ENCODE measurements at regions not wholly inside any gene's neighbourhood (a gene's known extent, or its start where the extent isn't known, plus 50 kb on each side); places are given as distances from the start of the nearest gene placed in this dataset.
"Not testable (repeated sequence)": the region's sequence is repeated elsewhere in the genome, so short reads cannot be mapped to it uniquely, and the experiment has no call there.

DNA sequence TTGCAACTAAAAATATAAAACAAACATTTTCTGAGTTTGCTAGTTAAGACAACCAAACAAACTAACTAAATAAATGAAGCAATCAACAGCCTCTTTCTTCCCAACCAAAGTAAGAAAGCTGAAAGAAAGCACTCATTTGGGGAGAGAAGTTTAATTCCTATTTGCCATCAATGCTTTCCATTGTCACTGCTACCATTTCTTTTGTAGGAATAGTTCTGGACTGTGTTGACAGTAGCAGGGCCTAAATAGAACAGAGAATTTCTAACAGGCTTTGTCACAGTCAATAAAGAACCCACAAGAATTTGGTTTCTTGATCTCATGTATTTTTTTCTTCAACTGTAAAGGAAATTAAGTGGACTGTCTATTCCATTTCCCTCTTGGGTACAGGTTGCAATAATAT is 1886.4 kb upstream of the TENM3 start:
- DNase-seq: no peak

DNA sequence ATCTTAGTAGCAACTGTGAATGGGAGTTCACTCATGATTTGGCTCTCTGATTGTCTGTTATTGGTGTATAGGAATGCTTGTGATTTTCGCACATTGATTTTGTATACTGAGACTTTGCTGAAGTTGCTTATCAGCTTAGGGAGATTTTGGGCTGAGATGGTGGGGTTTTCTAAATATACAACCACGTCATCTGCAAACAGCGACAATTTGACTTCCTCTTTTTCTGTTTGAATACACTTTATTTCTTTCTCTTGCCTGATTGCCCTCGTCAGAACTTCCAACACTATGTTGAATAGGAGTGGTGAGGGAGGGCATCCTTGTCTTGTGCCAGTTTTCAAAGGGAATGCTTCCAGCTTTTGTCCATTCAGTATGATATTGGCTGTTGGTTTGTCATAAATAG is 1883.1 kb upstream of the TENM3 start:
- DNase-seq: not testable (repeated sequence)

- no peak for DNase-seq
Measured at GRCh38 chr4:180363815-180364214, 1879.4 kb upstream of the TENM3 start.

DNA sequence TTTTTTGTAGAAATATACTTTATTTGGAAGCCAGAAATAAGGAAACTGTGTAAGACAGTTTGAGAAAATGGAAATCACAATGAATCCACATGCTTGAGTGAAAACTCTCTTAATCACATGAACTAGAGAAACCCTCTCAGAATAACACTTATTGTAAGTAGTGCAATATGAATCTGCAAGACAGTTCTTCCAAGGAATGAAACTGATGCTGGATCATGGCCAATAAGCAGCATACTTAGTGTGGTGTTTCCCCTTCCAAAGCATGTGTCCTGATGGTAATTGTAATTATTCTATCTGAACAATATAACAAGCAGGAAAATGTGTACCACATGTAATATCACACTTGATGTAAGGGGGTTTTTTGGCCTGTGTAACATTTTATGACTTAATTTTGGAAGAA is 1870.5 kb upstream of the TENM3 start:
- no peak for DNase-seq

DNA sequence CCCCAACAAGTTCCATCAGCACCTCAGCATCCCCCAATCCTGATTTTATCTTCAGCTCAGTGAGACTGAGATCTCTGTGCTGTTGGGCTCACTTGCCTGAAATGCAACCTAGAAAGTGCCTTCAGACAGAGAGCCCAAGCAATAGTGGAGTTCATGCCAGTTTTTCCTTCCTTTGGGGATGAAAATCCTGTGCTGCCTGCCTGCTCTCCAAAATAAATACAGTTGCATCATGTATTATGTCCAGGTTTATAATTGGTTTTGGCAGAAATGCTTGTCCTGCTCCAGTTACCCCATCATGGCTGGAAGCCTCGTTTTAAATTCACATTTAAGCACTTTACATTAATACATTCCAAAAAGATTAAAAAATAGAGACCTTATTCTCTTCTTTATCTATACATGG is 1865.5 kb upstream of the TENM3 start:
- DNase-seq: no peak

- no peak for DNase-seq
Measured at GRCh38 chr4:180380733-180381132, 1862.5 kb upstream of the TENM3 start.

- no peak for DNase-seq
Measured at GRCh38 chr4:180391613-180392012, 1851.6 kb upstream of the TENM3 start.

GRCh38 chr4:180394312-180394711 is 1848.9 kb upstream of the TENM3 start:
- DNase-seq: no peak

GRCh38 chr4:180394730-180395129 is 1848.5 kb upstream of the TENM3 start:
- DNase-seq: no peak

DNA sequence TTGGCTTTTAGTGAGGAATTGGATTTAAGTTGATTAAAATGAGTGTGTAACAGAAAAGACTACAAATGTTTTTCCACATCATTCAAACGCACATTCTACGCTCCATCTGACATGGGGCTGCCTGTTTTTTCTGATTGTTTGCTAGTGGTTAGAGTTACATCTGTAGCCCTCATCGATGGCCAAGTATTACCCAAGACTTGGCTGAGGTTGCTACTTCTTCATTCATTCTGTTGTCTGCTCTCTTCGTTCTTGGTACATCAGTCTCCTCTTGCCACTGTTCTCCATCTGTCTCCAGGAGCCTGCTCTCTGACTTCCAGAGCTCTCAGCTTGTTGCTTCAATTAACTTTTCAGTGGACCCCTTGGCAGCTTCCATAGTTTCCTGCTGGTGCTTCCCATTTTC is 1844.6 kb upstream of the TENM3 start:
- DNase-seq: no peak

GRCh38 chr4:180407275-180407885 is 1835.8 kb upstream of the TENM3 start:
- DNase-seq: no peak

GRCh38 chr4:180418819-180419531 is 1824.2 kb upstream of the TENM3 start:
- no peak for DNase-seq

DNA sequence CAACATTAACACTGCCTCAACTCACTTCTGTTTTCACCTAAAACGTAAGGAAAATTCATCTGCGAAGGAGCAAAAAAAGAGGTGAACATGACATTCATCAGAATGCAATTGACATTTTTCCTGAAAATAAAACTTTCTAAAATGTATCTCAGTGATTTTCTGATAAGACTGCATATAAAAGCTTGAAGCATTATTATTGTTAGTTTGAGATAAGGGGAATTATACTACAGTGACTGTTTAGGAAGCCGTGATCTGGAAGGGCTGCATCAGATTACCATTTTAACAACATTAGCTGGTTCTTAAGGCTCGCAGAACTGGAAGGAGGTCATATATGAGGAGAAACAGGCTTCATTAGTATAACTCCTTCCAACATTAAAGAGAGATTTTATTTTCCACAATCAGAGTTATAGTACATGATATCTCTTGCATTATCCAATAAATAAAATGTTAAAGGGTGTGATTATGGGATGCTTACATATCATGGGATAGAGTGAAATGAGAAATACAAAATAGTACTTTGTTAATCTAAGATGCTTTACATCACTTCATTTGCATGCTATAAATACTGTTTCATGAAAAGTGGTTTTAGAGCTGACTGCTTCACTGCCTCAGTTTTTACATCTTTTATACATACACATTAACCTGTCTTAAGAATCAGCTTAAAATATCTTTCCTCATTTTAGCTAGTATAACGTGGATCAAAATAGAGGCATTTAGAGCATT is 1820.1 kb upstream of the TENM3 start:
- DNase-seq: no peak

DNA sequence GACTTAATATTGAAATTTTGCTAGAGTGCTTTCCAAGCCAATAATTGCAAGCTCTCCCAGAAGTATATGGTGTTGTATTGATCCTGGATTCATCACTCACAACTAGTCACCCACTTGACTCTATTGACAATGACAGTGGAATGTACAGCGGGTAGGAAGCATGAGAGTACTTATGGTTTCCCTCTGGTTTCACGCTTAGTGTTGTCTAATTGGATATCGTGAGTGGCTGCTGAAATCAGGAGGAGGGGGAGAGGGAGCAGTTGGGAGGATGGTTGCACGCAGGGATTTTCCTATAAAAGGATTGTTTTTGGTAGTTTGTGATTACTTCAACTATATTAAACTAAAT is 1819.5 kb upstream of the TENM3 start:
- DNase-seq: no peak

- no peak for DNase-seq
Measured at GRCh38 chr4:180426938-180427337, 1816.3 kb upstream of the TENM3 start.

- DNase-seq: no peak
Measured at GRCh38 chr4:180430283-180430682, 1812.9 kb upstream of the TENM3 start.

DNA sequence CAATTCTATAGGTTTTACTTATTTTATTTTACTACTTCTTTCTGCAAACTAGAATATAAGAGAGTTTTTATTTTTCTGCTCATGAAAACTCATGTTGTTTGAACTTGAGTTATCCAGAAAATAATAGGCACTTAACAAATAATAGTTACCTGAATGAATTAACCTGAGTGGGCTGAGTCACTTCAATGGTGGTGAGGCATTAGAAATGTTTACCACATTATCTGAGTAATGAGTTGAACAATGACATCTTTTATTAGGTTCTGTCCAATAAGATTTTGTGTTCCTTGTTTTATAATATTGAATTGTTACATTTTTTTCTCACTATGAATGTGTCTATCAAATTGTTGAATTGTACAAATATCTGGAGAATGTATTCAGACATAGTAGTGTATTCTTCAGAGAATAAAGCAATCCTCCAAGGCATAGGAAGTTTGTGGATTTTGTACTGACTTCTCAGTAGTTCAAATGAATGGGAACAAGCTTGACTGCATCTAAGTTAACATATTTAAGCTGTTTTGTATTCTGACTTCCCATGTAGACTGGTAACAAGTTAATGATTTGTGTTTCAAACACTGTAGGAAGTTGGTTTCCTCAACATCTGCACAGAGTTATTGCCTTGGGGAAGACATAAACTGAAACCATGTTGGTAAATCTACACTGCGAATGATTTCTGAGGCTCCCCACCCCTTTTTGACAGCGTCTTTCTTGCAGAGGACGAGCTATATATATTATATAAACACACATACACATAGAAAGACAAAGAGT is 1808.9 kb upstream of the TENM3 start:
- no peak for DNase-seq

DNA sequence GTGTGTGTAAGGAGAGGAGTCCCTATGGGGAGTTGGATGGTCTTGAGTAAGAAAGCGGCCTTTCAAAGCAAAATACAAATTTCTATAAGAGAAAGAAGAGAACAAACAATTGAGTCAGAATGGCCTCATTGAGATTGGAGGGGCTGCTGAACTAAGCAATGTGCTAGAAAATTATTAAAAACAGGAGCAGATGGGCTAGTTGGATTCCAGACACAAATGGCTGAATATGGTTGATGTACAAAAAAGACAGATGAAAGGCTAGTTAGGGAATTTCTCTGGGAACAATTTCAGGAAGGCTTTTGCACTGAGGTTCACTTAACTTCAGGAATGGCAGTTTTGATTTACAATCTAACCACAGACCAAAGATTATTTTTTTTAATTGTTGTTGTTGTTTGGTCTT is 1806.8 kb upstream of the TENM3 start:
- no peak for DNase-seq

- no peak for DNase-seq
Measured at GRCh38 chr4:180437601-180438000, 1805.6 kb upstream of the TENM3 start.

DNA sequence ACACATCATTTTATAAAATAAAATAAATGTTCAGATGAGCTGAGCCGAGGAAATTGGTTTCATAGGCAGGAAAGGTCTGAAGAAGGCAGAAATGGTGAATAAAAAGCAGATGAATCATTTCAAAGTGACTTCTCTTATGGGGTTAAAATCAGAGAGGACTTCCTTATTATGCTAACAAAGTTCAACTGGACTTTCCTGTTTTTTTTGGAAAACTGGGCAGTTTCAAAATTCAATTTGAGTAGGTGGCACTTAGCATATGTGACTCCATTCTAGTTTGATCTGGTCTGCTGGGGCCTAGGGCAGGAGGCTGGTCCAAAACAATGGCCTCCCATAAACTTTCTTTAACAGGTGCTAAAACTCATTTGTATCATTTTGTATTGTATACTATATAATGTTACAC is 1794.9 kb upstream of the TENM3 start:
- no peak for DNase-seq

- DNase-seq: no peak
Measured at GRCh38 chr4:180449395-180449956, 1793.7 kb upstream of the TENM3 start.

GRCh38 chr4:180455226-180455625 is 1788.0 kb upstream of the TENM3 start:
- no peak for DNase-seq

DNA sequence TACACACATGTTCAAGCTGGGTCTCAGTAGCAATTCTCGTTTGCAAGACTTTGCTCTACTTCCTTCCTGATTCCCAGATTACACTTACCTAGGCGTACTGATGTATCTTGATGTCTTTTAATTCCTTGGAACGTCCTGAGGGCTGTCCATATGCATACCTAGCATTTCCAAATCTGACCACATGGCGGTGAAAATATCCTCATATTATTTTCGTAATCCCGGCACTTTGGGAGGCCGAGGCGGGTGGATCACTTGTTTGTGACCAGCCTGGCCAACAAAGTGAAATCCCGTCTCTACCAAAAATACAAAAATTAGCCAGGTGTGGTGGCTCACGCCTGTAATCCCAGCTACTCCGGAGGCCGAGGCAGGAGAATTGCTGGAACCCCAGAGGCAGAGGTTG is 1786.3 kb upstream of the TENM3 start:
- DNase-seq: no peak
